Activated CD4-positive, alpha-beta memory T cell treated with anti-CD3 and anti-CD28 coated beads for 36 hours (primary cell): ENCODE measurements at regions not wholly inside any gene's neighbourhood (a gene's known extent, or its start where the extent isn't known, plus 50 kb on each side); places are given as distances from the start of the nearest gene placed in this dataset.

Experiments
- CTCF ChIA-PET: fragments of 350-600 bp; sonication (Branson Sonifier 250); formaldehyde crosslinking; loops from one replicate; lab custom pipeline; 2021; ENCODE audit warnings: antibody characterized with exemption, inconsistent platforms; lab: Charles Lee
- POLR2A ChIA-PET: fragments of 350-600 bp; sonication (Branson Sonifier 250); formaldehyde crosslinking; loops from one replicate; lab custom pipeline; 2021; ENCODE audit warnings: antibody characterized with exemption; lab: Charles Lee
- DNase-seq: peaks from one replicate; pipeline ENCODE4 v3.0.0-alpha.2; 2020
- H3K27ac Mint-ChIP-seq: one replicate; pipeline ENCODE4 v1.8.0; 2021; ENCODE audit warnings: mixed read lengths
- H3K27me3 Mint-ChIP-seq: one replicate; pipeline ENCODE4 v1.8.0; 2021; ENCODE audit warnings: mixed read lengths
- H3K36me3 Mint-ChIP-seq: one replicate; pipeline ENCODE4 v1.8.0; 2021; ENCODE audit warnings: mixed read lengths
- H3K4me1 Mint-ChIP-seq: one replicate; pipeline ENCODE4 v1.8.0; 2021; ENCODE audit warnings: low read depth, mixed read lengths
- H3K4me3 Mint-ChIP-seq: one replicate; pipeline ENCODE4 v1.8.0; 2021; ENCODE audit warnings: mild to moderate bottlenecking, mixed read lengths
- H3K9me3 Mint-ChIP-seq: one replicate; pipeline ENCODE4 v1.8.0; 2021; ENCODE audit warnings: mixed read lengths
- intact Hi-C: fragments of 100-400 bp; cut with micrococcal nuclease; formaldehyde crosslinking; loops from one replicate; pipeline ENCODE4 v1.15.1; 2023

GRCh38 chr3:18489939-18490338 lies 64.8 kb upstream of the SATB1 start:
- peaks cover 8% of the 10 kb centered on the region for H3K36me3 Mint-ChIP-seq
- DNase-seq = peak; percentile 30
- peaks cover 7% of the 10 kb centered on the region for H3K9me3 Mint-ChIP-seq
- no peaks in the 10 kb centered on the region for H3K27me3 Mint-ChIP-seq
- ChIA-PET CTCF (no interaction called here), POLR2A (no interaction called here)
- intact Hi-C loops = no loop called here
- no peak overlapping the region for H3K4me3 Mint-ChIP-seq
- H3K27ac Mint-ChIP-seq = no peak overlapping the region
- H3K4me1 Mint-ChIP-seq = peaks cover 24% of the 10 kb centered on the region

GRCh38 chr3:18483226-18483625 lies 58.1 kb upstream of the SATB1 start:
- ChIA-PET CTCF (no interaction called here), POLR2A (no interaction called here)
- Mint-ChIP-seq H3K4me3 (no peak overlapping the region), H3K4me1 (peaks cover 10% of the 10 kb centered on the region), H3K36me3 (peaks cover 18% of the 10 kb centered on the region), H3K9me3 (peaks cover 10% of the 10 kb centered on the region), H3K27ac (no peak overlapping the region), H3K27me3 (no peaks in the 10 kb centered on the region)
- intact Hi-C loops = no loop called here
- DNase-seq = no peak

- POLR2A ChIA-PET = interaction anchor here (0.6 kb wide), 1 partner anchor 75 kb away, joined by 3 read pairs; no protein-coding TSS in a partner anchor
- Mint-ChIP-seq H3K4me3 (no peak overlapping the region), H3K4me1 (peaks cover 10% of the 10 kb centered on the region), H3K27ac (no peak overlapping the region), H3K9me3 (peaks cover 10% of the 10 kb centered on the region), H3K36me3 (peaks cover 21% of the 10 kb centered on the region), H3K27me3 (no peaks in the 10 kb centered on the region)
- no peak for DNase-seq
- CTCF ChIA-PET = no interaction called here
- intact Hi-C loops = no loop called here
These were observed 56.9 kb upstream of the SATB1 start for GRCh38 chr3:18481946-18482548.

GRCh38 chr3:18477620-18478019 lies 52.5 kb upstream of the SATB1 start:
- intact Hi-C loops = no loop called here
- ChIA-PET POLR2A (no interaction called here), CTCF (no interaction called here)
- Mint-ChIP-seq H3K9me3 (no peaks in the 10 kb centered on the region), H3K4me1 (peaks cover 10% of the 10 kb centered on the region), H3K27ac (no peak overlapping the region), H3K36me3 (peaks cover 25% of the 10 kb centered on the region), H3K27me3 (no peaks in the 10 kb centered on the region), H3K4me3 (no peak overlapping the region)
- DNase-seq = no peak
